Central memory CD8-positive, alpha-beta T cell (primary cell): ENCODE measurements at regions not wholly inside any gene's neighbourhood (a gene's known extent, or its start where the extent isn't known, plus 50 kb on each side); places are given as distances from the start of the nearest gene placed in this dataset.

Experiments
- ATAC-seq: fragments of 150-1000 bp; cut with Tn5 transposase; replicated peaks from 2 replicates; pipeline ENCODE4 v1.10.0; 2022; ENCODE audit warnings: mild to moderate bottlenecking, moderate FRiP score, moderate number of reproducible peaks; ENCODE audit not compliant: poor library complexity, severe bottlenecking; ENCODE audit errors: extremely low read depth
- DNase-seq, 2 donors: peaks; one replicate each; pipeline ENCODE4 v3.0.0; 2021; ENCODE audit warnings: low spot score in 2 of 2
- H3K27ac Mint-ChIP-seq: one replicate; pipeline ENCODE4 v1.8.0; 2022; ENCODE audit warnings: low read depth, mild to moderate bottlenecking, moderate library complexity, mixed read lengths
- H3K27me3 Mint-ChIP-seq: one replicate; pipeline ENCODE4 v1.8.0; 2022; ENCODE audit warnings: mixed read lengths
- H3K36me3 Mint-ChIP-seq: one replicate; pipeline ENCODE4 v1.8.0; 2022; ENCODE audit warnings: mild to moderate bottlenecking, moderate library complexity, mixed read lengths; ENCODE audit not compliant: insufficient read depth
- H3K4me1 Mint-ChIP-seq: one replicate; pipeline ENCODE4 v1.8.0; 2022; ENCODE audit warnings: mixed read lengths
- H3K4me3 Mint-ChIP-seq: one replicate; pipeline ENCODE4 v1.8.0; 2022; ENCODE audit warnings: mild to moderate bottlenecking, moderate library complexity, mixed read lengths
- H3K9me3 Mint-ChIP-seq: one replicate; pipeline ENCODE4 v1.8.0; 2022; ENCODE audit warnings: mixed read lengths

DNA sequence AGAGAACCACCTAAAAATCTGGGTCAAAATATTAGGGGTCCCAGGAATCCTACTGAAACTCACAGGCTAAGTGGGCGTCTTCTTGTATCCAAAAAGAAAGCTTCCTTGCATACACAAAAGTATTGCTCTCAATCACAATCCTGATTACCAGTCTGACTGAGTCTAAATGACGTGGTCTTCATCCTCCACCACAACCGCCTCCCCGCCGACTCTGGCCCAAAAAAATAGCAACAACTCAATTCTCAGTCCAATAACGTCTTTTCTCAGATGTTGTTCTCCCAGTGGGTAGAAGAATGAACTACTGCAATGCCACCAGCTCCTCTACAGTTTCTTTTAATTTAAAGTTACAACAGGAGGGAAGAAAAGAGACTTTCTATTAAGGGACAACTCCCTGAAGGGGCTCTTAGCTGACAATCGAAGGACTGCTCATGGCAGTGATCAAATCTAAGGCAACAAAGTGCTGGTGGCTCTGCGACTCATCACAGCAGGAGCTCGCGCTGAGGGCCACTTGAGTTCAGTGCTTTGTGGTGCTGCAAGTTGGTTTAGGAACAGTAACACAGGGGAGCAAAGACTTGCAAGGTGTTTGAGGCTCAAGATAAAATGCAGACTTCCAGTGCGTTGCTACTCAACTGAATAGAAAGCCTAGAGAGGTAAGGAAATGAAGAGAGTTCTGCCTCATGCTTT, 394.1 kb downstream of the BCAT1 start:
- no peaks in the 10 kb centered on the region for H3K4me1 Mint-ChIP-seq
- H3K4me3 Mint-ChIP-seq = no peak overlapping the region
- no peaks in the 10 kb centered on the region for H3K36me3 Mint-ChIP-seq
- no peak overlapping the region for H3K27ac Mint-ChIP-seq
- ATAC-seq (no peak), DNase-seq (no peak)
- H3K9me3 Mint-ChIP-seq = no peaks in the 10 kb centered on the region
- peaks cover 48% of the 10 kb centered on the region for H3K27me3 Mint-ChIP-seq

DNA sequence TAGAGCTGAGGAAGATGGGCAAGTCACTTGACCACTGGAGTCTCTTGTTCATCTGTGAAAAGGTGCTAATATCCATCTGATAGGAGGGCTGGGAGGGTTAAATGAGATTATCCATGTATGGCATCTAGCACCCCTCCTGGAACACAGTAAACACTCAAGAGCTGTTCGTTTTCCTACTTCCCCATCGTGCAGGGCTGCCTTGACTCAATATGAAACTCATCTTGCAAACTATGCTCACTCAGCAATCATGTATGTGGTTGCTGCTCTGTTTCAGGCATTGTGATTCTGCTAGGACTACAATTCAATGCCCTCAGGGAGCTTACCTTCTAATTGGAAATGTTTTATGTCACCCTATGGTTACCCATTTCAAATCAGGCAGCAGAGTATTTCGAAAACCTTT, 395.6 kb downstream of the BCAT1 start:
- no peak overlapping the region for H3K27ac Mint-ChIP-seq
- no peaks in the 10 kb centered on the region for H3K36me3 Mint-ChIP-seq
- no peak for ATAC-seq
- no peaks in the 10 kb centered on the region for H3K4me1 Mint-ChIP-seq
- H3K9me3 Mint-ChIP-seq = no peaks in the 10 kb centered on the region
- H3K4me3 Mint-ChIP-seq = no peak overlapping the region
- H3K27me3 Mint-ChIP-seq = peaks cover 33% of the 10 kb centered on the region
- DNase-seq = no peak

DNA sequence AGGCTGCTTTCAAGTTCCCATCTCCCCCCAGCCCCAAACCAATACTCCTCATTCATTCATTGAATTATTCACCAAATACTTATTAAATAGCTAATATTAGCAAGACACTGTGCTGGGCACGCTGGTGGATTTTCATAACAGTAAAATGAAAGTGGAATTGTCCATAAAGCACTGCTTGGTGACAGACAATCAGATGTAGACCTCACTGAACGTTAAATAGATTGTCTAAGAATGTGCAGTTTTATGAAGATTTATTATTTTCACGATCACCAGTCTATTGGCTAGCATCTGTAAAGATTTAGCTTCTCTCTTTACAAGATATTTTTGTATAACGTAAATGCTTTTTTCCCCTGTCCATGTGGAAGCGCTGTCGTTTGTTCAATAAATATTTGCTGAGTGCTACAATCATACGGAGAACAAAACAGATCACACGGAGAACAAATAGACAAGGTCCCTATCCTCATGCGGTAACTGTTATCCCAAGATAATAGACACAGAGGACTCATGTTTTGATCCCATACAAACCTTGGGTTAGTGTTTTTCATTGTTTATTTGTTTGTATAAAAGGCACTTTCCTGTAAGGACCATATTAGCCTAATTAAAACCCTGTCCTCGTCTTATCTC, 397.6 kb downstream of the BCAT1 start:
- Mint-ChIP-seq H3K4me3 (no peak overlapping the region), H3K4me1 (no peaks in the 10 kb centered on the region), H3K27me3 (peaks cover 13% of the 10 kb centered on the region), H3K36me3 (no peaks in the 10 kb centered on the region), H3K9me3 (peaks cover 4% of the 10 kb centered on the region), H3K27ac (no peak overlapping the region)
- ATAC-seq (no peak), DNase-seq (no peak)

DNA sequence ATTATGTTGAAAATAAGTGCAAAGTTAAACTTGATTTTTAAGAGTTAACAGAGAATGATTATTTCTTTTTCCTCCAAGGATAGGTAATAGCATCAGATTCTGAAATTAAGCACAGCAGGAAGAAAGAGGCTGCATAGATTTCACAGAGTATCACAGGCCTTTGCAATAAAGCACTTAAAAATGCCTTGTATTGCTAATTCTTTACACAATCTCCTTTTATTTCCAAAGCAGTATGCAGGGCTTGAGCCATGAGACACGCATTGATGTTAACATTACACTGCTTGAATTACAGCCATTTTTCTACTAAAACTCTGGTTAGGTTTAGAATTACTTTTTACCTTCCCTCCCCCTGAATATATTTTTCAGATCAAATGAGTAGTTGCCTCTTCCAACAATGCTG, 398.3 kb downstream of the BCAT1 start:
- no peaks in the 10 kb centered on the region for H3K36me3 Mint-ChIP-seq
- no peak overlapping the region for H3K4me3 Mint-ChIP-seq
- H3K4me1 Mint-ChIP-seq = no peaks in the 10 kb centered on the region
- DNase-seq (no peak), ATAC-seq (no peak)
- H3K9me3 Mint-ChIP-seq = peaks cover 6% of the 10 kb centered on the region
- H3K27ac Mint-ChIP-seq = no peak overlapping the region
- H3K27me3 Mint-ChIP-seq = peaks cover 9% of the 10 kb centered on the region

DNA sequence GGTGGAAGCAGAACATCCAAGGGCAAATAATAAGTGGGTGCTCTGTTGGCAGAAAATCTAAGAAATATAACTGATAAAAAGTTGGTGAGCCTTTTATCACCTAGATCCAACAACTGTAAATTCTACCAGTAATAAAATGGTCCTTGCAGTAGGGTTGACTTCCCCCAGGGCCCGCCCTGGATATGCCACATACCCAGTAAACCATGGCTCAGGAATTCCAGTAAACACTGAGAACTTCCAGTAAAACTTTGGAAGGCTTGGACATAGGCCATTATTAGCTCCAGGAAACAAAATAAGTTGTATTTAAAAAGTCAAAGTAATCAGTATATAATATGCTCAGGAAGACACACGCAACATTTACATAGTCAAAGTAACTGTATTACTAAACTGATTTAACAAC, 402.2 kb downstream of the BCAT1 start:
- Mint-ChIP-seq H3K27ac (no peak overlapping the region), H3K4me1 (no peaks in the 10 kb centered on the region), H3K4me3 (no peak overlapping the region), H3K36me3 (no peaks in the 10 kb centered on the region), H3K27me3 (no peaks in the 10 kb centered on the region), H3K9me3 (peaks cover 6% of the 10 kb centered on the region)
- ATAC-seq (no peak), DNase-seq (no peak)

DNA sequence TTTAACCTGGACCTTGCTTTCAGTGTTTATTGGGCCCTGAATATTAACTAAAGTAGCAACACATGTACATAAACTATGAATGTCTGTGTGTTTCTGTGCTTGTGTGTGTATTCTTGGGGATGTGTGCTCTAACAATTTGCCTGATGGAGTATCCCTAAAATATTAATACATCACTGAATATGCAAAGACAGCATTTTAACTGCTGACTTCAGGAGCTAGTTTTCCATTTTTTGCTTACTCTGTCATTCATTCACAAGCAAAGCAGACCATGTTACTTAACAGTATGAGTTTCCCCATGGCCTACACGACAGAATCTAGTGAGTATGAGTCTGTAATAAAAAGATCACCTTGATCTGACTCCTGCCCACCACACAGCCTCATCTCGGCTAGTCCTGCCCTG, 402.8 kb downstream of the BCAT1 start:
- DNase-seq = no peak
- Mint-ChIP-seq H3K4me1 (no peaks in the 10 kb centered on the region), H3K27me3 (no peaks in the 10 kb centered on the region)

DNA sequence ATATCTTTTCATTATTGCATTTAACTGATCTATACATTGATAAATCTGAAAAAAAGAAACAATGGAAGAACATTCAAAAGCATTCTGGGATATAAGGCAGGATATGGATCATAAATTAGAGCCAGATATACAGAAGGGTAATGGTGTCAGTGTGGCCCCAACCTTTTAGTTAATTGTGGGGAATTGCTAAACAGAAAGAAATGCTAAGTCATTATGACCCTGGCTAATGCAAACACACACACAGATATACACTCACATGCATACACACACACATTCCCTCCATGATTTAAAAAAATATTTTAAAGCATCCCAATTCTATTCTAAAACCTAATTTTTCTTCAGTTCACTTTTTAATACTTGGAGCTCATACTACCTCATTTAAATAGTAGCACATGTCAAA, 404.5 kb downstream of the BCAT1 start:
- DNase-seq = no peak
- Mint-ChIP-seq H3K4me3 (no peak overlapping the region), H3K4me1 (no peaks in the 10 kb centered on the region), H3K9me3 (peaks cover 6% of the 10 kb centered on the region), H3K27me3 (peaks cover under 1% of the 10 kb centered on the region), H3K36me3 (no peaks in the 10 kb centered on the region), H3K27ac (no peak overlapping the region)
- ATAC-seq = no peak

More for the DNA sequence above, 402.8 kb downstream of the BCAT1 start:
- no peak for ATAC-seq
- Mint-ChIP-seq H3K9me3 (peaks cover 6% of the 10 kb centered on the region), H3K27ac (no peak overlapping the region), H3K36me3 (no peaks in the 10 kb centered on the region), H3K4me3 (no peak overlapping the region)

DNA sequence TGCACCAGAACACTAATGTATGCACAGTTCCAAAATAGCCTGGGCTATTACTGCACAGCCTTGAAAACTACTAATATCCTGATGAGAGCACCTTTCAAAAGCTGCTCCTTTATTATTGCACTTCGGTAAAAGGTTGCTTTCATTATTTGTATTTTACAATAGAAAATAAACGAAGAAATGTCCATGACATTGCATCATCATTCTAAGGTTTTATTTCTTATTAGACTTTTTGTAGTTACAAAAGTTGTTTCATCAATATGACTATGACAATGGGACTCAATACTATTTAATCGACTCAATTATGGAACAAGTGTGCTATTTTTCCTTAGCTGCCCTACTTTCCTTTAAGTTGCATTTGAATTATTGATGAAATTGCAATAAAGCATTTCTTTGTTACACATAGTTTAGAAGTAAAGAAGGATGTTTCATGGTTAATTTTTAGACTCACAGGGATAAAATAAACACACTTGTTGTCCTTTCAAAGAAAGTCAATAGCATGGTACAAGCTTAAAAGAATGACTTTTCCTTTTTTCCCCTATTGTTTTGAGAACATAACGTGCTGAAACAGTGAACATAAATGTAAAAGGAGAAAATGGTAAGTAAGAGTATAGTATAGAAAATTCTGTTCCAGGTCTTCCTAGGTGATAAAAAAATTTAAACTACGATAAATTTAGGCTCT, 407.6 kb downstream of the BCAT1 start:
- H3K4me3 Mint-ChIP-seq = no peak overlapping the region
- no peak for ATAC-seq
- peaks cover 3% of the 10 kb centered on the region for H3K9me3 Mint-ChIP-seq
- H3K36me3 Mint-ChIP-seq = no peaks in the 10 kb centered on the region
- peaks cover 16% of the 10 kb centered on the region for H3K27me3 Mint-ChIP-seq
- H3K4me1 Mint-ChIP-seq = no peaks in the 10 kb centered on the region
- DNase-seq = no peak
- no peak overlapping the region for H3K27ac Mint-ChIP-seq

DNA sequence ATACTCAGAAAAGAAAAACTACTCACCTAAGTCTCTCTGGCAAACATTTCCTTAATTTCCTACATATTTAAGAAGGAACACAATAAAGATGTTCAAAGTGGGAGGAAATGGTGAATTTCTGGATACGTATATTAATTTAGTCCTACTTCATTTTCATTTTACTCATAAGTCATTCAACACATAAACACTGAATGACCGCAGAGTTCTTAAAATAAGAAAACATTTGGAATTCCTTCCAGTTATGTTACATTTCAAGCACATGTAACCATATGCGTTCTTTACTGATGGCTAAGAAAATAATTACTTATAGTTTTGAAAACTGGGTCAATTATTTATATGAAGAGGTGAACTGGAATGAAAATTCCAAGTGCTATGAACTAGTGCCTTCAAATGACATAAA, 409.3 kb downstream of the BCAT1 start:
- DNase-seq = no peak
- H3K4me1 Mint-ChIP-seq = no peaks in the 10 kb centered on the region
- no peaks in the 10 kb centered on the region for H3K9me3 Mint-ChIP-seq
- H3K36me3 Mint-ChIP-seq = no peaks in the 10 kb centered on the region
- no peak overlapping the region for H3K27ac Mint-ChIP-seq
- H3K27me3 Mint-ChIP-seq = peaks cover 16% of the 10 kb centered on the region
- no peak overlapping the region for H3K4me3 Mint-ChIP-seq
- ATAC-seq = no peak

DNA sequence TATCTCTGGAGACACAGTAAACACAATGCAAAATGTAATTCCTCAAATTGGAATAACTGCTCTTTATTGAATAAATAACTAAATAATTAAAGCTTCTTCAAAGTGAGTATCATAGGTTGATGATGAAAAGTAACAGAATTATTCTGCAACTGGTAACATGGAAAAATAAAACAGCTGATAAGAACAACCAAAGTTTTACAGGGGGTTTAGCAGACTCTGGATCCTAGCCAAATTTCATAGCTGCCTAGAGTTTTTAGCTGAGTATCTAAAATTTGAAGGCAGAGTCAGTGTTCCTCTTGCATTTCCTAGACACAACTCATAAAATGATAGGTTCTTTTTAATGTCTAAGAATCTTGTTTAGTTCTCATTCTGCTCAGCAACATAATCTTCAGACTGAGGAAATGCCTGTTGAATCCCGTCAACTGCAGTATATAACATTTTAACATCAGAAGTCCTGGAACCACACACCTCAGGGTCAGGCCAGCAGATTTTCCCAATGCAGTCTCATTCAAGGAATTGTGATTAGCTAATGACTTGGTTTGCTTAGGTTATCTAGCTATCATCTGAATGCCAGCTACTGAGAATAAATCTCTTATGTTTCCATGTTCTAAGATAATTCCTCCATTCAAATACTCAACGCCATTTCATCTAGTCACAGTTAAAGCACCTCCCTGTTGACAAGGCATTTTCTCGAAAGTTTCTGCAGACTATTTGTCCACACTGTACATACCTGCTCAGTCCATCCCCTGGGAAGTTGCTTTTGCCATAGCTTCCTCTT, 411.6 kb downstream of the BCAT1 start:
- DNase-seq = no peak
- Mint-ChIP-seq H3K9me3 (no peaks in the 10 kb centered on the region), H3K36me3 (no peaks in the 10 kb centered on the region), H3K4me3 (no peak overlapping the region), H3K4me1 (no peaks in the 10 kb centered on the region), H3K27me3 (peaks cover 16% of the 10 kb centered on the region), H3K27ac (no peak overlapping the region)
- no peak for ATAC-seq

DNA sequence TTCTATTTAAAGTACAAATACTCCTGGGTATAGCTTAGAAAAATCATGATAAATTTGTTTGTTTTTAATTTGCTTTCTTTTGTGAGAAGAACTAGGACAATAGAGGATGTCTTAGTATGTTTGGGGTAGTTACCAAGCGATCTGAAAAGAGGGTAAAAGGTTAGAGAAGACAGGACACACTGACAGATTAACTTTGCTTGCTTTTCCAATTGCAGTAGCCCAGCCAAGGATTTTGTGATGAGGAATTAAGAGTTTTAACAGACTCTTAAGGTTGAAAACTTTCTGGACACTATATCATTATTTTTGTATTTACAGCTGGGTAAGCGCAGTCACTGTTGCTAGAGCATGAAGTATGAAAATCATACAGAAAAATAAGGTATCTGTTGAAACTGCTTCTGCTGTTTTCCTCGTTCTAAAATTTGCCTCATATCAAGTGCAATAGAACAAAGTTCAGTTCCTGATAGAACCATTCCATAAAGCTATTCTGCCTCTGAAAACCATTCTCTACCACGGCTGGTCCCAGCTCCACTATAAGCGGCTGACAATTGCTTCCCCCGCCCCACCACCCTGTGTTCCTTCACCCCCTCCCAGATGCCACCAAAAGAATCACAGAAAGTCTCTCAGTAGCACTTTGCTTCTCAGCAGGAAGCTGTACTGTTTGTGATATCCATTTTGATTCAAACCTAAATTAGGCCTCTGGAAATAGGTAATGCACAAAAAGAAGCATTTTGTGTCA, 413.4 kb downstream of the BCAT1 start:
- no peak for DNase-seq
- no peaks in the 10 kb centered on the region for H3K4me1 Mint-ChIP-seq
- no peak overlapping the region for H3K27ac Mint-ChIP-seq
- no peak for ATAC-seq
- no peaks in the 10 kb centered on the region for H3K36me3 Mint-ChIP-seq
- H3K27me3 Mint-ChIP-seq = peaks cover 16% of the 10 kb centered on the region
- H3K9me3 Mint-ChIP-seq = no peaks in the 10 kb centered on the region
- no peak overlapping the region for H3K4me3 Mint-ChIP-seq

DNA sequence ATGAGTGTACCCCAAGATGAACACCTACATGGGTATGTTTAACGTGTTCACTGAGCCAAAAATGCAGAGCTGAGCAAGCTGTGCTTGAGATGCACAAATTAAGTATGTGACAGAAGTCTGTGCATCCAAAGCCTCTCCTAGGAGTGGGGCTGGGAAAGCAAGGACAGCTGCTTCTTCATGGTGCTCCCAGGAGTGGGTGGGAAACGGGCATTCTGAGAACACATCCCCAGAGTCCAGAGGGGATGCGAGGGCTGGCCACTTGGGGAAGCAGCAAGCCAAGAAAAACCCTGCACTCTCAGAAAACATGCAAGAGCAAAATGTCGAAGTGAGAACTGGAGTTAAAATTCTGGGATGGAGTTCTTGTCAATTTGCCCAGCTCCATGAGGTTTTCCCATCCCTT, 414.3 kb downstream of the BCAT1 start:
- Mint-ChIP-seq H3K36me3 (no peaks in the 10 kb centered on the region), H3K4me3 (no peak overlapping the region), H3K4me1 (no peaks in the 10 kb centered on the region), H3K27ac (no peak overlapping the region), H3K9me3 (no peaks in the 10 kb centered on the region), H3K27me3 (peaks cover 16% of the 10 kb centered on the region)
- ATAC-seq (no peak), DNase-seq (no peak)
